Upper lobe of left lung (tissue), 4 donors: ENCODE measurements at regions not wholly inside any gene's neighbourhood (a gene's known extent, or its start where the extent isn't known, plus 50 kb on each side); places are given as distances from the start of the nearest gene placed in this dataset.

Source experiments
- CTCF ChIP-seq, 6 experiments: fragments of 450-650 bp in 4 of 6; fragments of 200-600 bp in 2 of 6; sonication (generic) in 2 of 6; IDR thresholded peaks; one replicate each; pipeline ENCODE4 v1.5.1; 2016 to 2019; ENCODE audit warnings: antibody characterized with exemption in 6 of 6
- POLR2A ChIP-seq, 4 donors: fragments of 450-650 bp; IDR thresholded peaks; one replicate each; pipeline ENCODE4 v1.5.1; 2016 to 2017; ENCODE audit warnings: antibody characterized with exemption in 4 of 4, mild to moderate bottlenecking in 2 of 4
- POLR2AphosphoS5 ChIP-seq, 2 donors: sonication (generic); formaldehyde crosslinking; IDR thresholded peaks; one replicate each; pipeline ENCODE4 v1.5.1; 2017; ENCODE audit warnings: antibody characterized with exemption in 2 of 2

- TF ChIP-seq CTCF (IDR thresholded peaks at IDR 0.05) (no peak), POLR2A (IDR thresholded peaks at IDR 0.05) (no peak), POLR2AphosphoS5 (IDR thresholded peaks at IDR 0.05) (no peak)
Measured at GRCh38 chr6:84871925-84872324, 107.5 kb upstream of the TBX18 start.
